ENCODE measurements at regions not wholly inside any gene's neighbourhood (a gene's known extent, or its start where the extent isn't known, plus 50 kb on each side); places are given as distances from the start of the nearest gene placed in this dataset.

GRCh38 chr4:177957596-177958360 is 515.5 kb upstream of the AGA start:
- no peak for DNase-seq

GRCh38 chr4:177960566-177960965 is 518.3 kb upstream of the AGA start:
- DNase-seq, result no peak

GRCh38 chr4:177961761-177962380 is 519.6 kb upstream of the AGA start:
- no peak for DNase-seq

GRCh38 chr4:177964061-177964460 is 521.8 kb upstream of the AGA start:
- no peak for DNase-seq

- DNase-seq, result no peak
Observed at GRCh38 chr4:177964693-177965168, 522.5 kb upstream of the AGA start.

GRCh38 chr4:177967328-177967727 is 525.1 kb upstream of the AGA start:
- DNase-seq, result no peak

- DNase-seq, result peak in 1 of 3 experiments; percentile 27
Observed at GRCh38 chr4:177968817-177969442, 526.7 kb upstream of the AGA start.

GRCh38 chr4:177974461-177974860 is 532.2 kb upstream of the AGA start:
- DNase-seq, result no peak

- no peak for DNase-seq
Observed at GRCh38 chr4:177975315-177975987, 533.2 kb upstream of the AGA start.

GRCh38 chr4:177986236-177986635 is 544.0 kb upstream of the AGA start:
- peak in 1 of 3 experiments; percentile 33 for DNase-seq

GRCh38 chr4:177987896-177988295 is 545.7 kb upstream of the AGA start:
- DNase-seq, result no peak

GRCh38 chr4:177989503-177990201 is 547.4 kb upstream of the AGA start:
- no peak for DNase-seq

- DNase-seq, result no peak
Observed at GRCh38 chr4:178003098-178003657, 560.9 kb upstream of the AGA start.

- no peak for DNase-seq
Observed at GRCh38 chr4:178010596-178010995, 568.4 kb upstream of the AGA start.

GRCh38 chr4:178015046-178015445 is 572.8 kb upstream of the AGA start:
- DNase-seq, result peak in 2 of 3 experiments; percentile 22 to 61

- DNase-seq, result no peak
Observed at GRCh38 chr4:178026999-178027398, 584.8 kb upstream of the AGA start.

- DNase-seq, result no peak
Observed at GRCh38 chr4:178027796-178028195, 585.6 kb upstream of the AGA start.

- no peak for DNase-seq
Observed at GRCh38 chr4:178028481-178028880, 586.2 kb upstream of the AGA start.

- DNase-seq, result no peak
Observed at GRCh38 chr4:178037459-178038214, 595.4 kb upstream of the AGA start.

GRCh38 chr4:178056996-178057395 is 614.8 kb upstream of the AGA start:
- no peak for DNase-seq

GRCh38 chr4:178063568-178063967 is 621.3 kb upstream of the AGA start:
- no peak for DNase-seq
